Liver (tissue), 3 donors: ENCODE measurements at regions not wholly inside any gene's neighbourhood (a gene's known extent, or its start where the extent isn't known, plus 50 kb on each side); places are given as distances from the start of the nearest gene placed in this dataset.

Experiments
- CTCF ChIP-seq: fragments of 150-350 bp; IDR thresholded peaks from 2 replicates; pipeline ENCODE4 v1.5.1; 2017; ENCODE audit warnings: improper control_type of control experiment, low read depth, low read length; ENCODE audit not compliant: missing input control
- GABPA ChIP-seq, 2 donors: IDR thresholded peaks in 1 of 2; conservative IDR thresholded peaks in 1 of 2; 2 replicates each; pipeline ENCODE4 v1.6.1; 2016; ENCODE audit warnings: antibody characterized with exemption in 2 of 2, mild to moderate bottlenecking in 1 of 2, moderate library complexity in 1 of 2
- HNF4A ChIP-seq, 2 donors: conservative IDR thresholded peaks; 2 replicates each; pipeline ENCODE4 v1.6.1; 2016; ENCODE audit warnings: antibody characterized with exemption in 2 of 2, mild to moderate bottlenecking in 2 of 2
- JUND ChIP-seq, 2 donors: IDR thresholded peaks; 2 replicates each; pipeline ENCODE4 v1.6.1; 2016; ENCODE audit warnings: antibody characterized with exemption in 2 of 2
- SP1 ChIP-seq: IDR thresholded peaks from 2 replicates; pipeline ENCODE4 v1.6.1; 2018; ENCODE audit warnings: antibody characterized with exemption, mild to moderate bottlenecking
- YY1 ChIP-seq: IDR thresholded peaks from 2 replicates; pipeline ENCODE4 v1.6.1; 2016; ENCODE audit warnings: antibody characterized with exemption, mild to moderate bottlenecking
- TF ChIP-seq, protein P1 (sequence below): IDR thresholded peaks from 2 replicates; pipeline ENCODE4 v1.6.1; 2016; ENCODE audit warnings: antibody characterized with exemption, mild to moderate bottlenecking
- donor health status: healthy.
- donor health status: healthy.

GRCh38 chr21:27061770-27062169 is 94.9 kb upstream of the ADAMTS5 start:
- no peak for TF ChIP-seq CTCF
- no peak for TF ChIP-seq SP1
- no peak for TF ChIP-seq YY1
- TF ChIP-seq GABPA (IDR thresholded peaks at IDR 0.05 in 1 of 2, conservative IDR thresholded peaks at IDR 0.05 in 1 of 2), result no peak
- TF ChIP-seq HNF4A (conservative IDR thresholded peaks at IDR 0.05), result no peak
- no peak for TF ChIP-seq JUND (IDR thresholded peaks at IDR 0.05)
- TF ChIP-seq, protein P1, sequence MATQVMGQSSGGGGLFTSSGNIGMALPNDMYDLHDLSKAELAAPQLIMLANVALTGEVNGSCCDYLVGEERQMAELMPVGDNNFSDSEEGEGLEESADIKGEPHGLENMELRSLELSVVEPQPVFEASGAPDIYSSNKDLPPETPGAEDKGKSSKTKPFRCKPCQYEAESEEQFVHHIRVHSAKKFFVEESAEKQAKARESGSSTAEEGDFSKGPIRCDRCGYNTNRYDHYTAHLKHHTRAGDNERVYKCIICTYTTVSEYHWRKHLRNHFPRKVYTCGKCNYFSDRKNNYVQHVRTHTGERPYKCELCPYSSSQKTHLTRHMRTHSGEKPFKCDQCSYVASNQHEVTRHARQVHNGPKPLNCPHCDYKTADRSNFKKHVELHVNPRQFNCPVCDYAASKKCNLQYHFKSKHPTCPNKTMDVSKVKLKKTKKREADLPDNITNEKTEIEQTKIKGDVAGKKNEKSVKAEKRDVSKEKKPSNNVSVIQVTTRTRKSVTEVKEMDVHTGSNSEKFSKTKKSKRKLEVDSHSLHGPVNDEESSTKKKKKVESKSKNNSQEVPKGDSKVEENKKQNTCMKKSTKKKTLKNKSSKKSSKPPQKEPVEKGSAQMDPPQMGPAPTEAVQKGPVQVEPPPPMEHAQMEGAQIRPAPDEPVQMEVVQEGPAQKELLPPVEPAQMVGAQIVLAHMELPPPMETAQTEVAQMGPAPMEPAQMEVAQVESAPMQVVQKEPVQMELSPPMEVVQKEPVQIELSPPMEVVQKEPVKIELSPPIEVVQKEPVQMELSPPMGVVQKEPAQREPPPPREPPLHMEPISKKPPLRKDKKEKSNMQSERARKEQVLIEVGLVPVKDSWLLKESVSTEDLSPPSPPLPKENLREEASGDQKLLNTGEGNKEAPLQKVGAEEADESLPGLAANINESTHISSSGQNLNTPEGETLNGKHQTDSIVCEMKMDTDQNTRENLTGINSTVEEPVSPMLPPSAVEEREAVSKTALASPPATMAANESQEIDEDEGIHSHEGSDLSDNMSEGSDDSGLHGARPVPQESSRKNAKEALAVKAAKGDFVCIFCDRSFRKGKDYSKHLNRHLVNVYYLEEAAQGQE, result no peak
